Motor neuron (in vitro differentiated cells): ENCODE measurements at regions not wholly inside any gene's neighbourhood (a gene's known extent, or its start where the extent isn't known, plus 50 kb on each side); places are given as distances from the start of the nearest gene placed in this dataset.

ENCODE experiments used
- ATAC-seq, 8 experiments: fragments of 200-7000 bp; cut with Tn5 transposase; replicated peaks in 6 of 8; 2 replicates each; pipeline ENCODE4 v1.8.0; 2021; ENCODE audit warnings: mild to moderate bottlenecking in 8 of 8, moderate library complexity in 8 of 8
- H3K27ac ChIP-seq, 2 donors: fragments of 250-450 bp; sonication (Bioruptor Pico); 2 replicates each; pipeline ENCODE4 v1.9.0; 2021; ENCODE audit warnings: antibody characterized with exemption in 2 of 2, mild to moderate bottlenecking in 2 of 2, moderate library complexity in 1 of 2
- H3K4me1 ChIP-seq, 2 donors: fragments of 250-450 bp; sonication (Bioruptor Pico); replicated peaks in 1 of 2; 2 replicates each; pipeline ENCODE4 v1.6.1; 2021; ENCODE audit warnings: antibody characterized with exemption in 2 of 2, mild to moderate bottlenecking in 2 of 2, moderate library complexity in 1 of 2
- H3K4me3 ChIP-seq, 5 donors: fragments of 250-450 bp; sonication (Bioruptor Pico); 2 replicates each; pipeline ENCODE4 v1.9.0; 2021; ENCODE audit warnings: antibody characterized with exemption in 5 of 5, mild to moderate bottlenecking in 5 of 5, moderate library complexity in 4 of 5
- WGBS, 10 experiments: fragments of 450-650 bp; shearing (Covaris generic); methylation state at CpG; one replicate each; pipeline ENCODE4 v1.0.0; 2022; 5-methylcytosine and 5-hydroxymethylcytosine counted together
- in situ Hi-C, 9 experiments: fragments of 400-800 bp; cut with MboI; loops; one replicate each; pipeline ENCODE4 v1.15.0; 2021; ENCODE audit warnings: low sequenced_read_pairs in 9 of 9, low pct_unique_long_range_greater_than_20kb in 2 of 9; ENCODE audit not compliant: unreplicated experiment in 9 of 9

DNA sequence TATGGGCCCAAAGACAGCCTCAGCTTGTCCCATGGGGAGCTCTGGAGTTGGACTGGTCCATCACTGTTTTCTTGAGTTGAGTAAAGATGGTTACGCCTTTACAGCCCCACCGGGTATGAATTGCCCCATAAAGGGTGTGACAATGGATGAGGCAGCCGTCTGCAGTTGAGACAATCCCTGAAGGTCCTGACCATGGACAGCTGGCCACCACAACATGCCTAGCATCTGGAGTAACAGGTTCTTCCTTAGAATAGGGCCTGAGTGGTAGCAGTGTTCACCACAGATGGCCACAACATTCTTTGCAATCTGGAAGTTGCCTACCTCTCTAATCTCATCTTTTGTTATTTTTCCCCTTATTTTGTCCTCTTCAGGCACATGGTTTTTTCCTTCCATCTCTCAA lies 51.5 kb upstream of the HS3ST2 start:
- H3K27ac ChIP-seq: no peak overlapping the region
- in situ Hi-C loops: no loop called here
- H3K4me1 ChIP-seq: peaks cover 22 to 29% of the 10 kb centered on the region in 2 donors
- ATAC-seq: no peak
- 20 to 100% (median 60%) methylated on average over 1 to 3 of the region's 3 CpGs; no CpG with 5 or more reads in 4 of the 10 experiments for WGBS, 10 experiments
- H3K4me3 ChIP-seq: no peak overlapping the region

DNA sequence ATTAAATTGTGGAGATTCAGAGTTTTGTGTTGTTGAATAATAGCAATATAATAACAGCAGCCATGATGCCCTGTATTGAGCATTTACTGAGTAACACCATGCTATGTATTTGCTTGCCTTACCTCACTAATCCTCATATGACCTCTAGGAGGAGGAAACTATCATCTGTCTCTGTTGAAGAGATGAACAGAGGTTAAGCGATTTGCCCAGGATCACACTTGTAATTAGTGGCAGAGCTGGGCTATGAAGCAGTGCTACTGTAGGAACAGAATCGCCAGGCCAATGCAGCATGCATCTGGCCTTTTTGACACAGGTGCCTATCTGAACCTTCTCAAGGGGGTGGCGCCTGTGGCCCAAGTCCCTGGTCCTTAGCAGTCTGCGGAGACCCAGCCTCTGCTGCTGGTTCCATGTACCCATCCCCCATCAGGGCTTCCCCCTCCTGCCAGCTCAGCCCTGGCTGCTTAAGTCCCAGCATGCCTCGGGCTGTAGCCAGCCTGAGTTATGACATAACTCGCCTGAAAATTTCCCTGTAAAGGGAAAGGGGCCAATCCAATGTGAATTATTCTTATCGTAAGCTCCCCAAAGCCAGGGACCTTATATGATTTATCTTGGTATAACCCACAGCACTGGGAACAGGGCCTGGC lies 50.4 kb upstream of the HS3ST2 start:
- Histone ChIP-seq H3K27ac (peak overlapping the region; percentile 71 to 77), H3K4me1 (peaks cover 22 to 29% of the 10 kb centered on the region in 2 donors), H3K4me3 (no peak overlapping the region)
- in situ Hi-C loops: no loop called here
- peak in 5 of 8 experiments; percentile 98 to 99 (median 99) for ATAC-seq
- WGBS, 10 experiments: 29 to 80% (median 60%) methylated on average over 1 to 5 of the region's 7 CpGs; no CpG with 5 or more reads in 3 of the 10 experiments
